ENCODE measurements at regions not wholly inside any gene's neighbourhood (a gene's known extent, or its start where the extent isn't known, plus 50 kb on each side); places are given as distances from the start of the nearest gene placed in this dataset.

DNA sequence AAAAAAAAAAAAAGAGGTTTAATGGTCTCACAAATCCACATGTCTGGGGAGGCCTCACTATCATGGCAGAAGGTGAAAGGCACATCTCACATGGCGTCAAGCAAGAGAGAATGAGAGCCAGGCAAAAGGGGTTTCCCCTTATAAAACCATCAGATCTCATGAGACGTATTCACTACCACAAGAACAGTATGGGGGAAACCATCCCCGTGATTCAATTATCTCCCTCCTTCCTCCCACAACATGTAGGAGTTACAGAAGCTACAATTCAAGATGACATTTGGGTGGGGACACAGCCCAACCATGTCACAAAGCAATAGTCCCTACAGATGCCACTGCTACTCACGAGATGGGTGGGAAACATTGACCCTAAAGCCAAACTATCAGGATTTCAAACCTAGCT, 392.7 kb upstream of the ID2 start:
- WGBS (ENCODE audit: missing lambda C conversion rate): 70% methylated on average over 4 of the region's 4 CpGs
- ChIA-PET CTCF (no interaction called here), POLR2A (no interaction called here)
- no peak overlapping the region for H3K4me2 ChIP-seq
- ATAC-seq (no peak), DNase-seq (ENCODE audit: low read depth in 1 of 2, low spot score in 1 of 2) (no peak), FAIRE-seq (no peak)
- H3K4me1 ChIP-seq: no peaks in the 10 kb centered on the region
- no peak overlapping the region for H3K27ac ChIP-seq
- TF ChIP-seq GATA3 (IDR thresholded peaks at IDR 0.05; ENCODE audit: borderline replicate concordance) (no peak), CHD2 (IDR thresholded peaks at IDR 0.05; ENCODE audit: low read length, partially characterized antibody) (no peak), CHD4 (IDR thresholded peaks at IDR 0.05; ENCODE audit: borderline replicate concordance) (no peak), ZC3H11A (IDR thresholded peaks at IDR 0.05) (no peak), KDM1A (IDR thresholded peaks at IDR 0.05; ENCODE audit: low read depth) (no peak), PHF8 (IDR thresholded peaks at IDR 0.05; ENCODE audit: borderline replicate concordance, low read depth) (no peak), TP53 (CRISPR knock-in tag; IDR thresholded peaks at IDR 0.05) (no peak), FOSL2 (IDR thresholded peaks at IDR 0.05) (no peak), FOSL2 (CRISPR knock-in tag; IDR thresholded peaks at IDR 0.05) (no peak), HDAC2 (IDR thresholded peaks at IDR 0.05) (no peak), HOXB5 (CRISPR knock-in tag; IDR thresholded peaks at IDR 0.05) (no peak), MAX (IDR thresholded peaks at IDR 0.05) (no peak), HOXA7 (CRISPR knock-in tag; IDR thresholded peaks at IDR 0.05) (no peak), NPAS2 (CRISPR knock-in tag; IDR thresholded peaks at IDR 0.05; ENCODE audit: borderline replicate concordance) (no peak)
- TF ChIP-seq, protein P1, sequence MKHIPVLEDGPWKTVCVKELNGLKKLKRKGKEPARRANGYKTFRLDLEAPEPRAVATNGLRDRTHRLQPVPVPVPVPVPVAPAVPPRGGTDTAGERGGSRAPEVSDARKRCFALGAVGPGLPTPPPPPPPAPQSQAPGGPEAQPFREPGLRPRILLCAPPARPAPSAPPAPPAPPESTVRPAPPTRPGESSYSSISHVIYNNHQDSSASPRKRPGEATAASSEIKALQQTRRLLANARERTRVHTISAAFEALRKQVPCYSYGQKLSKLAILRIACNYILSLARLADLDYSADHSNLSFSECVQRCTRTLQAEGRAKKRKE (CRISPR knock-in tag; IDR thresholded peaks at IDR 0.05; ENCODE audit: low read depth): no peak
- TF ChIP-seq, protein P2, sequence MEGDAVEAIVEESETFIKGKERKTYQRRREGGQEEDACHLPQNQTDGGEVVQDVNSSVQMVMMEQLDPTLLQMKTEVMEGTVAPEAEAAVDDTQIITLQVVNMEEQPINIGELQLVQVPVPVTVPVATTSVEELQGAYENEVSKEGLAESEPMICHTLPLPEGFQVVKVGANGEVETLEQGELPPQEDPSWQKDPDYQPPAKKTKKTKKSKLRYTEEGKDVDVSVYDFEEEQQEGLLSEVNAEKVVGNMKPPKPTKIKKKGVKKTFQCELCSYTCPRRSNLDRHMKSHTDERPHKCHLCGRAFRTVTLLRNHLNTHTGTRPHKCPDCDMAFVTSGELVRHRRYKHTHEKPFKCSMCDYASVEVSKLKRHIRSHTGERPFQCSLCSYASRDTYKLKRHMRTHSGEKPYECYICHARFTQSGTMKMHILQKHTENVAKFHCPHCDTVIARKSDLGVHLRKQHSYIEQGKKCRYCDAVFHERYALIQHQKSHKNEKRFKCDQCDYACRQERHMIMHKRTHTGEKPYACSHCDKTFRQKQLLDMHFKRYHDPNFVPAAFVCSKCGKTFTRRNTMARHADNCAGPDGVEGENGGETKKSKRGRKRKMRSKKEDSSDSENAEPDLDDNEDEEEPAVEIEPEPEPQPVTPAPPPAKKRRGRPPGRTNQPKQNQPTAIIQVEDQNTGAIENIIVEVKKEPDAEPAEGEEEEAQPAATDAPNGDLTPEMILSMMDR (IDR thresholded peaks at IDR 0.05): no peak
- H3K9me3 ChIP-seq: no peaks in the 10 kb centered on the region
- H3K4me3 ChIP-seq: no peak overlapping the region

GRCh38 chr2:8290771-8291352, 391.0 kb upstream of the ID2 start:
- no peak for TF ChIP-seq CEBPB (IDR thresholded peaks at IDR 0.05)
- TF ChIP-seq NPAS2 (CRISPR knock-in tag; IDR thresholded peaks at IDR 0.05; ENCODE audit: borderline replicate concordance): no peak
- no peak for TF ChIP-seq GATA3 (IDR thresholded peaks at IDR 0.05; ENCODE audit: borderline replicate concordance)
- no peak for TF ChIP-seq RAD21 (conservative IDR thresholded peaks at IDR 0.05 in 1 of 2, IDR thresholded peaks at IDR 0.05 in 1 of 2)
- TF ChIP-seq PHF8 (IDR thresholded peaks at IDR 0.05; ENCODE audit: borderline replicate concordance, low read depth): no peak
- no peak for TF ChIP-seq HDAC2 (IDR thresholded peaks at IDR 0.05)
- no peak for TF ChIP-seq MYC (IDR thresholded peaks at IDR 0.05; ENCODE audit: borderline replicate concordance, low read length)
- TF ChIP-seq EHMT2 (IDR thresholded peaks at IDR 0.05; ENCODE audit: low read depth): no peak
- TF ChIP-seq FOSB (CRISPR knock-in tag; IDR thresholded peaks at IDR 0.05): no peak
- TF ChIP-seq, protein P3, sequence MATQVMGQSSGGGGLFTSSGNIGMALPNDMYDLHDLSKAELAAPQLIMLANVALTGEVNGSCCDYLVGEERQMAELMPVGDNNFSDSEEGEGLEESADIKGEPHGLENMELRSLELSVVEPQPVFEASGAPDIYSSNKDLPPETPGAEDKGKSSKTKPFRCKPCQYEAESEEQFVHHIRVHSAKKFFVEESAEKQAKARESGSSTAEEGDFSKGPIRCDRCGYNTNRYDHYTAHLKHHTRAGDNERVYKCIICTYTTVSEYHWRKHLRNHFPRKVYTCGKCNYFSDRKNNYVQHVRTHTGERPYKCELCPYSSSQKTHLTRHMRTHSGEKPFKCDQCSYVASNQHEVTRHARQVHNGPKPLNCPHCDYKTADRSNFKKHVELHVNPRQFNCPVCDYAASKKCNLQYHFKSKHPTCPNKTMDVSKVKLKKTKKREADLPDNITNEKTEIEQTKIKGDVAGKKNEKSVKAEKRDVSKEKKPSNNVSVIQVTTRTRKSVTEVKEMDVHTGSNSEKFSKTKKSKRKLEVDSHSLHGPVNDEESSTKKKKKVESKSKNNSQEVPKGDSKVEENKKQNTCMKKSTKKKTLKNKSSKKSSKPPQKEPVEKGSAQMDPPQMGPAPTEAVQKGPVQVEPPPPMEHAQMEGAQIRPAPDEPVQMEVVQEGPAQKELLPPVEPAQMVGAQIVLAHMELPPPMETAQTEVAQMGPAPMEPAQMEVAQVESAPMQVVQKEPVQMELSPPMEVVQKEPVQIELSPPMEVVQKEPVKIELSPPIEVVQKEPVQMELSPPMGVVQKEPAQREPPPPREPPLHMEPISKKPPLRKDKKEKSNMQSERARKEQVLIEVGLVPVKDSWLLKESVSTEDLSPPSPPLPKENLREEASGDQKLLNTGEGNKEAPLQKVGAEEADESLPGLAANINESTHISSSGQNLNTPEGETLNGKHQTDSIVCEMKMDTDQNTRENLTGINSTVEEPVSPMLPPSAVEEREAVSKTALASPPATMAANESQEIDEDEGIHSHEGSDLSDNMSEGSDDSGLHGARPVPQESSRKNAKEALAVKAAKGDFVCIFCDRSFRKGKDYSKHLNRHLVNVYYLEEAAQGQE (IDR thresholded peaks at IDR 0.05): no peak
- no peak for TF ChIP-seq CHD4 (IDR thresholded peaks at IDR 0.05; ENCODE audit: borderline replicate concordance)
- Histone ChIP-seq H3K4me1 (no peaks in the 10 kb centered on the region), H3K4me3 (no peak overlapping the region), H3K9me3 (no peaks in the 10 kb centered on the region), H3K27ac (no peak overlapping the region), H3K4me2 (no peak overlapping the region)
- 71% methylated on average over 9 of the region's 9 CpGs for WGBS (ENCODE audit: missing lambda C conversion rate)
- no peak for ATAC-seq
- DNase-seq (ENCODE audit: low read depth in 1 of 2, low spot score in 1 of 2): no peak
- no peak for FAIRE-seq
- POLR2A ChIA-PET: no interaction called here
- CTCF ChIA-PET: interaction anchor here (0.7 kb wide), 1 partner anchor 9 kb away, joined by 3 read pairs; no protein-coding TSS in a partner anchor
